ENCODE measurements at regions not wholly inside any gene's neighbourhood (a gene's known extent, or its start where the extent isn't known, plus 50 kb on each side); places are given as distances from the start of the nearest gene placed in this dataset.

GRCh38 chr5:98723061-98723460, 50.4 kb upstream of the RGMB start:
- TF ChIP-seq EZH2 (IDR thresholded peaks at IDR 0.05; ENCODE audit: insufficient read depth, poor library complexity, severe bottlenecking), result no peak
- no peak for TF ChIP-seq EZH2phosphoT487 (IDR thresholded peaks at IDR 0.05; ENCODE audit: insufficient read depth, low read depth)

All from GM23248 (cell line).